ENCODE measurements at regions not wholly inside any gene's neighbourhood (a gene's known extent, or its start where the extent isn't known, plus 50 kb on each side); places are given as distances from the start of the nearest gene placed in this dataset.

DNA sequence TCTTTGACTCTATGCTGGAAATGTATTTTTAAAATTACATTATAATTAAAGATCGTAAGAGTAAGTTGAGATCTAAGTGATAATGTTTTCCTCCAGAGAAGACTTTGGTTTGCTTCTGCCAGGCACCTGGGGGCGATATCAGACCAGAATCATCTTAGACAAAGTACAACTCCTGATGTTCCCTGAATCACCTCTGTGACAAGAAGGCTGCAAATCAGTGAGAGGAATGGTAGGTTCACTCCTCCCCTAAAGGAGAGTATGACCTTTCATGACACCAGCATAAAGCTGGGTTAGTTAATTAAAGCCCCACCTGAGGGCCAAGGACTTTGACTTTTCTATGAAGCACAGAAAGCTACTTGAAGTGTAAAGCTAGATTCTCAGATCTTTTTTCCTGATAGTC is 114.4 kb upstream of the DTNA start:
- Histone ChIP-seq H3K27me3 (ENCODE audit: control insufficient read depth, insufficient read depth, low read length) (no peaks in the 10 kb centered on the region), H3K27ac (ENCODE audit: low read depth in 2 of 2, low read length in 2 of 2) (no peak overlapping the region), H3K4me1 (ENCODE audit: control insufficient read depth in 2 of 3, insufficient read depth in 2 of 3, low read depth in 1 of 3, low read length in 3 of 3) (no peaks in the 10 kb centered on the region), H3K9me3 (ENCODE audit: control insufficient read depth in 2 of 3, insufficient read depth in 1 of 3, low read length in 3 of 3) (no peaks in the 10 kb centered on the region), H3K4me3 (ENCODE audit: low read length in 3 of 3) (no peak overlapping the region), H3K9ac (ENCODE audit: low read length in 3 of 3) (no peak overlapping the region), H3K36me3 (ENCODE audit: control insufficient read depth in 2 of 3, insufficient read depth in 3 of 3, low read length in 3 of 3) (no peaks in the 10 kb centered on the region)
- FAIRE-seq (no peak), DNase-seq (peak in 3 of 5 donors; percentile 12 to 37 (median 27))
- TF ChIP-seq, protein P1, sequence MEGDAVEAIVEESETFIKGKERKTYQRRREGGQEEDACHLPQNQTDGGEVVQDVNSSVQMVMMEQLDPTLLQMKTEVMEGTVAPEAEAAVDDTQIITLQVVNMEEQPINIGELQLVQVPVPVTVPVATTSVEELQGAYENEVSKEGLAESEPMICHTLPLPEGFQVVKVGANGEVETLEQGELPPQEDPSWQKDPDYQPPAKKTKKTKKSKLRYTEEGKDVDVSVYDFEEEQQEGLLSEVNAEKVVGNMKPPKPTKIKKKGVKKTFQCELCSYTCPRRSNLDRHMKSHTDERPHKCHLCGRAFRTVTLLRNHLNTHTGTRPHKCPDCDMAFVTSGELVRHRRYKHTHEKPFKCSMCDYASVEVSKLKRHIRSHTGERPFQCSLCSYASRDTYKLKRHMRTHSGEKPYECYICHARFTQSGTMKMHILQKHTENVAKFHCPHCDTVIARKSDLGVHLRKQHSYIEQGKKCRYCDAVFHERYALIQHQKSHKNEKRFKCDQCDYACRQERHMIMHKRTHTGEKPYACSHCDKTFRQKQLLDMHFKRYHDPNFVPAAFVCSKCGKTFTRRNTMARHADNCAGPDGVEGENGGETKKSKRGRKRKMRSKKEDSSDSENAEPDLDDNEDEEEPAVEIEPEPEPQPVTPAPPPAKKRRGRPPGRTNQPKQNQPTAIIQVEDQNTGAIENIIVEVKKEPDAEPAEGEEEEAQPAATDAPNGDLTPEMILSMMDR (IDR thresholded peaks at IDR 0.05; ENCODE audit: borderline replicate concordance, extremely low read depth, insufficient read depth) = no peak
- intact Hi-C loops (cut with DNase I) = no loop called here

DNA sequence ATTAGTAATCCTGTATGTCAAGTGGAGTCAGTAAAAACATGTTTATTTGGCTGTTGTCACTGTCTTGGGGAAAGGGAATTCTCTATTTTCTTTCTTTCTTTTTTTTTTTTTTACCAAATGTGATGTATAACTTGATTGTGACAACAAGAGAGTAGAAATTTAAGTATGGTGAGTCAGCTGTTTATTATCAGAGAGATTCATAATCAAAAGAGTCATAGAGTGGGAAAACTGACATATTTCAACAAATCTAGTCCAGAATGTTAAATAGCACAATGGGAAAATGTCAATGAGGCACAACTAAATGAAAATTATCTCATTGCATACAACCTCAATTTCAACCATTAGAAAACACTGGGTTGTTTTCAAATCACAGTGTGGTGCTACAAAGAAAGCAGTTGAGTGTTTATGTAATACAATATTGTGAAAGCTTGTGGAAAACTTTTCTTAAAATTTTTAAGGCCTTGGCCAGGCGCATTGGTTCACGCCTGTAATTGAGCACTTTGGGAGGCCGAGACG is 111.9 kb upstream of the DTNA start:
- Histone ChIP-seq H3K4me1 (ENCODE audit: control insufficient read depth in 2 of 3, insufficient read depth in 2 of 3, low read depth in 1 of 3, low read length in 3 of 3) (no peaks in the 10 kb centered on the region), H3K9me3 (ENCODE audit: control insufficient read depth in 2 of 3, insufficient read depth in 1 of 3, low read length in 3 of 3) (no peaks in the 10 kb centered on the region), H3K4me3 (ENCODE audit: low read length in 3 of 3) (no peak overlapping the region), H3K27me3 (ENCODE audit: control insufficient read depth, insufficient read depth, low read length) (no peaks in the 10 kb centered on the region), H3K36me3 (ENCODE audit: control insufficient read depth in 2 of 3, insufficient read depth in 3 of 3, low read length in 3 of 3) (no peaks in the 10 kb centered on the region), H3K27ac (ENCODE audit: low read depth in 2 of 2, low read length in 2 of 2) (no peak overlapping the region), H3K9ac (ENCODE audit: low read length in 3 of 3) (no peak overlapping the region)
- FAIRE-seq = no peak
- intact Hi-C loops (cut with DNase I) = no loop called here
- DNase-seq = no peak
- TF ChIP-seq, protein P1 (IDR thresholded peaks at IDR 0.05; ENCODE audit: borderline replicate concordance, extremely low read depth, insufficient read depth) = no peak

DNA sequence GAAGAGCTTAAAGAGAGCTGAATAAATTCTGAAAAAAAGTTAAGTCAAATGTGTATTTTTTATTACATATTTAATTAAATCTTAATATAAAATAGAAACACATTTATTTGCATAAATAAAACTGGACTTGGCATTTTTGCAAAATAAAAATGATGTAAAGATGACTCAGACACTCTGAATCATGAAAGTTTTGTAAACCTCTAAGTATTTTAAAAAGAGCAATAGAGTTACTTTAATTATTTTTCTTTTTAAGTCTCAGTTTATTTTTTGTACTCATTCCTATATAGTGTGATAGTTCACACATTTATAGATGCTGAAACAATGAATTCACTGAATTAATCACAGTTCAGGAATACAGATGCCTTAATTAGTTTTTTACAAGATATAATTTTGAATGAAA is 109.9 kb upstream of the DTNA start:
- Histone ChIP-seq H3K9me3 (ENCODE audit: control insufficient read depth in 2 of 3, insufficient read depth in 1 of 3, low read length in 3 of 3) (no peaks in the 10 kb centered on the region), H3K4me3 (ENCODE audit: low read length in 3 of 3) (no peak overlapping the region), H3K36me3 (ENCODE audit: control insufficient read depth in 2 of 3, insufficient read depth in 3 of 3, low read length in 3 of 3) (no peaks in the 10 kb centered on the region), H3K4me1 (ENCODE audit: control insufficient read depth in 2 of 3, insufficient read depth in 2 of 3, low read depth in 1 of 3, low read length in 3 of 3) (no peaks in the 10 kb centered on the region), H3K27ac (ENCODE audit: low read depth in 2 of 2, low read length in 2 of 2) (no peak overlapping the region), H3K9ac (ENCODE audit: low read length in 3 of 3) (no peak overlapping the region), H3K27me3 (ENCODE audit: control insufficient read depth, insufficient read depth, low read length) (no peaks in the 10 kb centered on the region)
- DNase-seq (no peak), FAIRE-seq (peak; percentile 49)
- TF ChIP-seq, protein P1 (IDR thresholded peaks at IDR 0.05; ENCODE audit: borderline replicate concordance, extremely low read depth, insufficient read depth) = no peak
- intact Hi-C loops (cut with DNase I) = no loop called here

Data from kidney (tissue), 13 donors.